K562 (cell line): ENCODE measurements at regions not wholly inside any gene's neighbourhood (a gene's known extent, or its start where the extent isn't known, plus 50 kb on each side); places are given as distances from the start of the nearest gene placed in this dataset.

Experiments used
- ATAC-seq: fragments of 200-7000 bp; cut with Tn5 transposase; 3 replicates; pipeline ENCODE4 v1.9.1; 2020; ENCODE audit warnings: moderate library complexity
- BruUV-seq: library from RNA; stranded (reverse); fragments of 400-500 nt; replicated peaks from 2 replicates; lab custom pipeline; 2021; lab: Mats Ljungman, UMichigan
- CTCF ChIA-PET: fragments of 300-600 bp; formaldehyde crosslinking; extraction: SDS; loops from one replicate; lab custom pipeline; 2021; ENCODE audit warnings: low intra/inter-chr PET ratio; lab: Yijun Ruan, JAX
- POLR2A ChIA-PET: fragments of 300-600, 350-650 bp; sonication (Branson Sonifier 250); formaldehyde crosslinking; extraction: SDS; loops from one replicate; lab custom pipeline; 2021; ENCODE audit warnings: antibody characterized with exemption, inconsistent platforms; lab: Yijun Ruan, JAX
- DNase-seq, 4 experiments: peaks; one replicate each; pipeline versions ENCODE4 v3.0.0 to v3.0.0-alpha.2; 2011 to 2018; ENCODE audit warnings: low spot score in 3 of 4, mixed read lengths in 3 of 4; ENCODE audit errors: extremely low read depth in 1 of 4
- FAIRE-seq: peaks from 2 replicates; lab custom pipeline; 2011; peaks lifted over from hg19 to GRCh38; lab: Jason Lieb, UNC
- H2AFZ ChIP-seq: 2 replicates; pipeline ENCODE4 v1.6.0; 2011; ENCODE audit warnings: low read depth, low read length, control low read depth, inconsistent platforms
- H3K27ac ChIP-seq: fragments of 200-600 bp; 3 replicates; pipeline ENCODE4 v1.8.0; 2011; ENCODE audit warnings: low read depth, mild to moderate bottlenecking, control low read depth, inconsistent platforms, low read length, moderate library complexity, mixed read lengths; ENCODE audit errors: extremely low read depth
- H3K27me3 ChIP-seq, 2 experiments: fragments of 300-600 bp in 1 of 2; 2 replicates in 1 of 2; 3 replicates in 1 of 2; pipeline versions ENCODE4 v1.6.0 to v1.8.0; 2011; ENCODE audit warnings: inconsistent platforms in 2 of 2, low read length in 2 of 2, mild to moderate bottlenecking in 1 of 2, mixed read lengths in 1 of 2, moderate library complexity in 1 of 2; ENCODE audit not compliant: control insufficient read depth in 2 of 2, insufficient read depth in 2 of 2
- H3K36me3 ChIP-seq: fragments of 300-600 bp; 3 replicates; pipeline ENCODE4 v1.8.0; 2011; ENCODE audit warnings: mild to moderate bottlenecking, low read length, inconsistent platforms; ENCODE audit not compliant: control insufficient read depth, insufficient read depth
- H3K4me1 ChIP-seq, 2 experiments: fragments of 200-600 bp in 1 of 2; replicated peaks in 1 of 2; 2 replicates in 1 of 2; 3 replicates in 1 of 2; pipeline versions ENCODE4 v1.5.1 to v1.8.0; 2011; ENCODE audit warnings: inconsistent platforms in 2 of 2, low read length in 2 of 2, mild to moderate bottlenecking in 1 of 2, mixed read lengths in 1 of 2, moderate library complexity in 1 of 2; ENCODE audit not compliant: control insufficient read depth in 2 of 2, insufficient read depth in 2 of 2
- H3K4me2 ChIP-seq: 2 replicates; pipeline ENCODE4 v1.6.1; 2011; ENCODE audit warnings: low read length, control low read depth, inconsistent platforms, mixed read lengths; ENCODE audit not compliant: insufficient read depth
- H3K4me3 ChIP-seq: fragments of 200-600 bp; sonication (generic), shearing (Covaris generic); 2 replicates; pipeline ENCODE4 v1.5.1; 2016; ENCODE audit warnings: control low read depth, inconsistent platforms
- H3K79me2 ChIP-seq: fragments of 200-600 bp; 3 replicates; pipeline ENCODE4 v1.8.0; 2011; ENCODE audit warnings: low read length, inconsistent platforms; ENCODE audit not compliant: control insufficient read depth, insufficient read depth
- H3K9ac ChIP-seq, 2 experiments: 2 replicates each; pipeline versions ENCODE4 v1.6.0 to v1.6.1; 2011; ENCODE audit warnings: low read depth in 2 of 2, low read length in 2 of 2, control low read depth in 1 of 2, inconsistent platforms in 1 of 2, mild to moderate bottlenecking in 1 of 2, mixed read lengths in 1 of 2; ENCODE audit not compliant: insufficient read depth in 1 of 2
- H3K9me1 ChIP-seq: one replicate; pipeline ENCODE4 v1.6.0; 2011; ENCODE audit warnings: inconsistent platforms, mild to moderate bottlenecking, low read length, moderate library complexity; ENCODE audit not compliant: control insufficient read depth, insufficient read depth
- H3K9me3 ChIP-seq: replicated peaks from 2 replicates; pipeline ENCODE4 v1.5.1; 2011; ENCODE audit warnings: low read depth, low read length, inconsistent platforms; ENCODE audit not compliant: control insufficient read depth, insufficient read depth
- H4K20me1 ChIP-seq: replicated peaks from 2 replicates; pipeline ENCODE4 v1.6.1; 2011; ENCODE audit warnings: low read length, inconsistent platforms, mixed read lengths; ENCODE audit not compliant: control insufficient read depth, insufficient read depth
- ETV6 ChIP-seq, 3 experiments: fragments of 150-350 bp in 1 of 3; sonication (generic) in 1 of 3; formaldehyde crosslinking in 1 of 3; IDR thresholded peaks; 2 replicates each; pipeline versions ENCODE4 v1.6.1 to v1.8.0; 2014 to 2022; ENCODE audit warnings: borderline replicate concordance in 2 of 3, low read depth in 2 of 3, antibody characterized with exemption in 1 of 3, low read length in 1 of 3, mild to moderate bottlenecking in 1 of 3, missing genetic modification reagents in 1 of 3
- HNRNPUL1 ChIP-seq: fragments of 200-400 bp; formaldehyde crosslinking; IDR thresholded peaks from 2 replicates; pipeline ENCODE4 v1.6.1; 2017; ENCODE audit warnings: low read length
- HOXB6 ChIP-seq: fragments of 250-450 bp; sonication (Bioruptor Pico); IDR thresholded peaks from 2 replicates; pipeline ENCODE4 v1.5.1; 2022; ENCODE audit warnings: mild to moderate bottlenecking, borderline replicate concordance
- MIER1 ChIP-seq: fragments of 450-650 bp; IDR thresholded peaks from 2 replicates; pipeline ENCODE4 v1.6.1; 2016; ENCODE audit warnings: antibody characterized with exemption, mild to moderate bottlenecking, low read depth
- POLR2A ChIP-seq: fragments of 450-650 bp; conservative IDR thresholded peaks from 2 replicates; pipeline ENCODE4 v1.6.1; 2016
- SPI1 ChIP-seq: IDR thresholded peaks from 2 replicates; pipeline ENCODE4 v1.6.1; 2011; ENCODE audit warnings: low read depth, low read length, control low read depth, borderline replicate concordance
- STAG1 ChIP-seq: sonication (generic); formaldehyde crosslinking; IDR thresholded peaks from 2 replicates; pipeline ENCODE4 v1.5.0; 2020; ENCODE audit warnings: missing genetic modification reagents, borderline replicate concordance
- ZBTB33 ChIP-seq: sonication (generic); formaldehyde crosslinking; IDR thresholded peaks from 2 replicates; pipeline ENCODE4 v1.8.1; 2023; ENCODE audit warnings: mild to moderate bottlenecking, missing genetic modification reagents
- WGBS: fragments of 100-300 bp; shearing (Covaris generic); methylation state at CpG from one replicate; pipeline ENCODE4 v1.1.6; 2016; ENCODE audit warnings: low coverage, mixed read lengths; ENCODE audit not compliant: insufficient coverage; ENCODE audit errors: missing lambda C conversion rate; 5-methylcytosine and 5-hydroxymethylcytosine counted together
- in situ Hi-C: fragments of 300-500 bp; cut with MboI; formaldehyde crosslinking; loops from 4 replicates; pipeline ENCODE4 v1.15.0; 2018; ENCODE audit warnings: inconsistent platforms, mixed read lengths
- intact Hi-C: fragments of 100-400 bp; cut with micrococcal nuclease; formaldehyde crosslinking; loops from 2 replicates; pipeline ENCODE4 v1.14.2; 2022

- WGBS: 0% methylated on average over 4 of the region's 5 CpGs
- ATAC-seq: no peak
- Histone ChIP-seq H3K9me1 (no peaks in the 10 kb centered on the region), H3K4me2 (no peak overlapping the region), H3K9ac (no peak overlapping the region), H3K36me3 (no peaks in the 10 kb centered on the region), H3K27ac (no peak overlapping the region), H4K20me1 (no peaks in the 10 kb centered on the region), H3K9me3 (no peaks in the 10 kb centered on the region), H3K4me3 (no peak overlapping the region), H3K4me1 (no peaks in the 10 kb centered on the region), H2AFZ (no peak overlapping the region), H3K27me3 (no peaks in the 10 kb centered on the region), H3K79me2 (no peaks in the 10 kb centered on the region)
- no peak for FAIRE-seq
- BruUV-seq: no TSS peak
- ChIA-PET POLR2A (no interaction called here), CTCF (no interaction called here)
- no peak for TF ChIP-seq HOXB6 (CRISPR knock-in tag)
- DNase-seq: no peak
- intact Hi-C loops (no loop called here), in situ Hi-C loops (no loop called here)
These were observed 539.4 kb upstream of the TNP1 start for GRCh38 chr2:217399291-217399690.

GRCh38 chr2:217398860-217399259 lies 539.0 kb upstream of the TNP1 start:
- Histone ChIP-seq H3K27ac (no peak overlapping the region), H3K79me2 (no peaks in the 10 kb centered on the region), H3K36me3 (no peaks in the 10 kb centered on the region), H3K9me1 (no peaks in the 10 kb centered on the region), H3K9me3 (no peaks in the 10 kb centered on the region), H3K27me3 (no peaks in the 10 kb centered on the region), H2AFZ (no peak overlapping the region), H3K9ac (no peak overlapping the region), H4K20me1 (no peaks in the 10 kb centered on the region), H3K4me3 (no peak overlapping the region), H3K4me2 (no peak overlapping the region), H3K4me1 (no peaks in the 10 kb centered on the region)
- ATAC-seq (no peak), DNase-seq (no peak), FAIRE-seq (no peak)
- no TSS peak for BruUV-seq
- peak; percentile 87 for TF ChIP-seq SPI1
- TF ChIP-seq ETV6 (IDR thresholded peaks at IDR 0.05; ENCODE audit: borderline replicate concordance in 1 of 2, low read depth in 2 of 2, low read length in 1 of 2): peak; percentile 65 to 84; a peak in 3 of 4 replicates
- no peak for TF ChIP-seq ETV6 (CRISPR knock-in tag; IDR thresholded peaks at IDR 0.05; ENCODE audit: borderline replicate concordance)
- no peak for TF ChIP-seq HNRNPUL1
- peak; percentile 52; the same call in 1 of the 2 replicates for TF ChIP-seq ZBTB33
- TF ChIP-seq STAG1: no peak
- no peak for TF ChIP-seq MIER1
- no peak for TF ChIP-seq POLR2A
- POLR2A ChIA-PET: no interaction called here
- intact Hi-C loops (no loop called here), in situ Hi-C loops (no loop called here)
- CTCF ChIA-PET: no interaction called here
- 30% methylated on average over 2 of the region's 9 CpGs for WGBS
